ENCODE measurements at regions not wholly inside any gene's neighbourhood (a gene's known extent, or its start where the extent isn't known, plus 50 kb on each side); places are given as distances from the start of the nearest gene placed in this dataset.

DNA sequence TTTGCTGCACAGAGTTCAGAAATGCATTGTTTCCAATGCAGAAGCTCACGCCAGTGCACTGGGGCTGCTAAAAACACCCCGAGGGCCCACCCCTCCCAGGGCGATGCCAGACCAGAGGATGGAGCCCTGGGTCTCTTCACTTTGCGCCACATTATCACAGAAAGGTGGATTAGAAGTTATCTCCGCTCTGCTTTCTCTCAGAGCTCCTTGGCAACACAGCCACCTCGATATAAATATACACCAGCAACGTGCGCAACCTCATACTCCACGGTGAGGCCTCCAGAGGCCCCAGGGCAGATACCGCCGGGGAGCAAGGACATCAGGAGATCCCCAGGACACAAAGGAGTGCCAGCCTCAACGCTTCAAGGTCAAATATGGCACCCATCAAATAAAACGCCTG is 121.0 kb upstream of the TBX20 start:
- ATAC-seq, result no peak
- TF ChIP-seq ZFP3 (CRISPR knock-in tag; IDR thresholded peaks at IDR 0.05) (no peak), ZC3H10 (CRISPR knock-in tag; IDR thresholded peaks at IDR 0.05) (no peak), OSR1 (CRISPR knock-in tag; IDR thresholded peaks at IDR 0.05) (no peak), TOX (CRISPR knock-in tag; IDR thresholded peaks at IDR 0.05; ENCODE audit: borderline replicate concordance) (no peak), BACH2 (CRISPR knock-in tag; IDR thresholded peaks at IDR 0.05; ENCODE audit: borderline replicate concordance) (no peak), ZNF70 (CRISPR knock-in tag; IDR thresholded peaks at IDR 0.05) (no peak)
- TF ChIP-seq, protein P1, sequence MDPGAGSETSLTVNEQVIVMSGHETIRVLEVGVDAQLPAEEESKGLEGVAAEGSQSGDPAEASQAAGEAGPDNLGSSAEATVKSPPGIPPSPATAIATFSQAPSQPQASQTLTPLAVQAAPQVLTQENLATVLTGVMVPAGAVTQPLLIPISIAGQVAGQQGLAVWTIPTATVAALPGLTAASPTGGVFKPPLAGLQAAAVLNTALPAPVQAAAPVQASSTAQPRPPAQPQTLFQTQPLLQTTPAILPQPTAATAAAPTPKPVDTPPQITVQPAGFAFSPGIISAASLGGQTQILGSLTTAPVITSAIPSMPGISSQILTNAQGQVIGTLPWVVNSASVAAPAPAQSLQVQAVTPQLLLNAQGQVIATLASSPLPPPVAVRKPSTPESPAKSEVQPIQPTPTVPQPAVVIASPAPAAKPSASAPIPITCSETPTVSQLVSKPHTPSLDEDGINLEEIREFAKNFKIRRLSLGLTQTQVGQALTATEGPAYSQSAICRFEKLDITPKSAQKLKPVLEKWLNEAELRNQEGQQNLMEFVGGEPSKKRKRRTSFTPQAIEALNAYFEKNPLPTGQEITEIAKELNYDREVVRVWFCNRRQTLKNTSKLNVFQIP (CRISPR knock-in tag; IDR thresholded peaks at IDR 0.05; ENCODE audit: borderline replicate concordance, low read depth), result no peak
- TF ChIP-seq, protein P2, sequence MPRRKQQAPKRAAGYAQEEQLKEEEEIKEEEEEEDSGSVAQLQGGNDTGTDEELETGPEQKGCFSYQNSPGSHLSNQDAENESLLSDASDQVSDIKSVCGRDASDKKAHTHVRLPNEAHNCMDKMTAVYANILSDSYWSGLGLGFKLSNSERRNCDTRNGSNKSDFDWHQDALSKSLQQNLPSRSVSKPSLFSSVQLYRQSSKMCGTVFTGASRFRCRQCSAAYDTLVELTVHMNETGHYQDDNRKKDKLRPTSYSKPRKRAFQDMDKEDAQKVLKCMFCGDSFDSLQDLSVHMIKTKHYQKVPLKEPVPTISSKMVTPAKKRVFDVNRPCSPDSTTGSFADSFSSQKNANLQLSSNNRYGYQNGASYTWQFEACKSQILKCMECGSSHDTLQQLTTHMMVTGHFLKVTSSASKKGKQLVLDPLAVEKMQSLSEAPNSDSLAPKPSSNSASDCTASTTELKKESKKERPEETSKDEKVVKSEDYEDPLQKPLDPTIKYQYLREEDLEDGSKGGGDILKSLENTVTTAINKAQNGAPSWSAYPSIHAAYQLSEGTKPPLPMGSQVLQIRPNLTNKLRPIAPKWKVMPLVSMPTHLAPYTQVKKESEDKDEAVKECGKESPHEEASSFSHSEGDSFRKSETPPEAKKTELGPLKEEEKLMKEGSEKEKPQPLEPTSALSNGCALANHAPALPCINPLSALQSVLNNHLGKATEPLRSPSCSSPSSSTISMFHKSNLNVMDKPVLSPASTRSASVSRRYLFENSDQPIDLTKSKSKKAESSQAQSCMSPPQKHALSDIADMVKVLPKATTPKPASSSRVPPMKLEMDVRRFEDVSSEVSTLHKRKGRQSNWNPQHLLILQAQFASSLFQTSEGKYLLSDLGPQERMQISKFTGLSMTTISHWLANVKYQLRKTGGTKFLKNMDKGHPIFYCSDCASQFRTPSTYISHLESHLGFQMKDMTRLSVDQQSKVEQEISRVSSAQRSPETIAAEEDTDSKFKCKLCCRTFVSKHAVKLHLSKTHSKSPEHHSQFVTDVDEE (CRISPR knock-in tag; IDR thresholded peaks at IDR 0.05), result no peak

DNA sequence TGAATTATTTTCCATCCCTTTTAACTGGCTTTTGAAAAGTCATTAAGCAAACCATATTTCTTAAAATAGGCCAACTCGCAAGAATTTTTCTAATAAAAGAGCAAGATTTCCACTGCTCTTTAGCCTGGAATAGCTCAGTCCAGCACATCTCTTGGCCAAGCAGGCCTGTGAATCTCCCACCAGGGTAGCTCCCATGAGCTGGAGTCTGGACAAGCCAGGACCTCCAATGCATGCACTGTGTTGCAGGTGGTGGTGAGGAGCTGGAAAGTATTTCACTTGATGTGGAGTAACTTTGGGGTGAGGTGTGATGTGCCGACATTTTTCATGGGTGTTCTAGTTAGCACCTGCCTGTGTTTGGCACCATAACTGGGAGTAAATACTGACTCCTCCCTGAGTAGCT is 117.3 kb upstream of the TBX20 start:
- ATAC-seq, result no peak
- TF ChIP-seq ZFP30 (CRISPR knock-in tag; IDR thresholded peaks at IDR 0.05) (no peak), GLIS3 (CRISPR knock-in tag; IDR thresholded peaks at IDR 0.05) (no peak), ISL1 (CRISPR knock-in tag; IDR thresholded peaks at IDR 0.05) (no peak), OSR1 (CRISPR knock-in tag; IDR thresholded peaks at IDR 0.05) (no peak), ARNTL (CRISPR knock-in tag; IDR thresholded peaks at IDR 0.05; ENCODE audit: borderline replicate concordance, low read depth) (no peak), PPARA (CRISPR knock-in tag; IDR thresholded peaks at IDR 0.05; ENCODE audit: borderline replicate concordance) (no peak), ZC3H10 (CRISPR knock-in tag; IDR thresholded peaks at IDR 0.05) (no peak), TOX (CRISPR knock-in tag; IDR thresholded peaks at IDR 0.05; ENCODE audit: borderline replicate concordance) (no peak)
- TF ChIP-seq, protein P3, sequence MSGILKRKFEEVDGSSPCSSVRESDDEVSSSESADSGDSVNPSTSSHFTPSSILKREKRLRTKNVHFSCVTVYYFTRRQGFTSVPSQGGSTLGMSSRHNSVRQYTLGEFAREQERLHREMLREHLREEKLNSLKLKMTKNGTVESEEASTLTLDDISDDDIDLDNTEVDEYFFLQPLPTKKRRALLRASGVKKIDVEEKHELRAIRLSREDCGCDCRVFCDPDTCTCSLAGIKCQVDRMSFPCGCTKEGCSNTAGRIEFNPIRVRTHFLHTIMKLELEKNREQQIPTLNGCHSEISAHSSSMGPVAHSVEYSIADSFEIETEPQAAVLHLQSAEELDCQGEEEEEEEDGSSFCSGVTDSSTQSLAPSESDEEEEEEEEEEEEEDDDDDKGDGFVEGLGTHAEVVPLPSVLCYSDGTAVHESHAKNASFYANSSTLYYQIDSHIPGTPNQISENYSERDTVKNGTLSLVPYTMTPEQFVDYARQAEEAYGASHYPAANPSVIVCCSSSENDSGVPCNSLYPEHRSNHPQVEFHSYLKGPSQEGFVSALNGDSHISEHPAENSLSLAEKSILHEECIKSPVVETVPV (CRISPR knock-in tag; IDR thresholded peaks at IDR 0.05), result no peak
- TF ChIP-seq, protein P4, sequence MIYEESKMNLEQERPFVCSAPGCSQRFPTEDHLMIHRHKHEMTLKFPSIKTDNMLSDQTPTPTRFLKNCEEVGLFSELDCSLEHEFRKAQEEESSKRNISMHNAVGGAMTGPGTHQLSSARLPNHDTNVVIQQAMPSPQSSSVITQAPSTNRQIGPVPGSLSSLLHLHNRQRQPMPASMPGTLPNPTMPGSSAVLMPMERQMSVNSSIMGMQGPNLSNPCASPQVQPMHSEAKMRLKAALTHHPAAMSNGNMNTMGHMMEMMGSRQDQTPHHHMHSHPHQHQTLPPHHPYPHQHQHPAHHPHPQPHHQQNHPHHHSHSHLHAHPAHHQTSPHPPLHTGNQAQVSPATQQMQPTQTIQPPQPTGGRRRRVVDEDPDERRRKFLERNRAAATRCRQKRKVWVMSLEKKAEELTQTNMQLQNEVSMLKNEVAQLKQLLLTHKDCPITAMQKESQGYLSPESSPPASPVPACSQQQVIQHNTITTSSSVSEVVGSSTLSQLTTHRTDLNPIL (CRISPR knock-in tag; IDR thresholded peaks at IDR 0.05; ENCODE audit: low read depth), result no peak
- TF ChIP-seq, protein P5, sequence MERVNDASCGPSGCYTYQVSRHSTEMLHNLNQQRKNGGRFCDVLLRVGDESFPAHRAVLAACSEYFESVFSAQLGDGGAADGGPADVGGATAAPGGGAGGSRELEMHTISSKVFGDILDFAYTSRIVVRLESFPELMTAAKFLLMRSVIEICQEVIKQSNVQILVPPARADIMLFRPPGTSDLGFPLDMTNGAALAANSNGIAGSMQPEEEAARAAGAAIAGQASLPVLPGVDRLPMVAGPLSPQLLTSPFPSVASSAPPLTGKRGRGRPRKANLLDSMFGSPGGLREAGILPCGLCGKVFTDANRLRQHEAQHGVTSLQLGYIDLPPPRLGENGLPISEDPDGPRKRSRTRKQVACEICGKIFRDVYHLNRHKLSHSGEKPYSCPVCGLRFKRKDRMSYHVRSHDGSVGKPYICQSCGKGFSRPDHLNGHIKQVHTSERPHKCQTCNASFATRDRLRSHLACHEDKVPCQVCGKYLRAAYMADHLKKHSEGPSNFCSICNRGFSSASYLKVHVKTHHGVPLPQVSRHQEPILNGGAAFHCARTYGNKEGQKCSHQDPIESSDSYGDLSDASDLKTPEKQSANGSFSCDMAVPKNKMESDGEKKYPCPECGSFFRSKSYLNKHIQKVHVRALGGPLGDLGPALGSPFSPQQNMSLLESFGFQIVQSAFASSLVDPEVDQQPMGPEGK (CRISPR knock-in tag; IDR thresholded peaks at IDR 0.05; ENCODE audit: borderline replicate concordance), result no peak

DNA sequence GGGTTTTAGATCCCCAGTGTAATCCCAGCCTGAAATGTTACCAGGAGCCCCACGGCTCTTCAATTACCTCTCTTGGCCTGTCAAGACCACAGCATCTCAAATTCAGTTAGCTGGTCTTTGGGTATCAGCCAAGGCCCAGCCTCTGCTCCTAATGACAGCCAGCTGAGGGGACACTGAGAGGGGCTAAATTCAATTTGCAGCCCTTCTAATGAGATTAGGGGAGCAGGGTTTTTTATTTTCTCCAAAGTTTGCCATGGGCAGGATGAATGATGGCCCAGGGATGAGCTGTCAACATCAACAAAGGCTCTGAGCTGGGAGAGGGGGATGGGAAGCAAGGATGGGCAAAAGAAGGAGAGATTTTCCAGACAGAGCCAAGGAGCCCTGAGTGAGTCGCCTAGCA is 116.8 kb upstream of the TBX20 start:
- peak; percentile 35; the same call in 1 of the 3 replicates for ATAC-seq
- TF ChIP-seq TOX (CRISPR knock-in tag; IDR thresholded peaks at IDR 0.05; ENCODE audit: borderline replicate concordance), result no peak
- peak; percentile 60; the same call in 1 of the 2 replicates for TF ChIP-seq ZNF8 (CRISPR knock-in tag; IDR thresholded peaks at IDR 0.05)
- TF ChIP-seq, protein P3 (CRISPR knock-in tag; IDR thresholded peaks at IDR 0.05), result peak; percentile 76; the same call in 1 of the 2 replicates
- 0 out of 2 replicates have a peak, but pooled peaks have one; percentile 66 for TF ChIP-seq ZNF565 (CRISPR knock-in tag; conservative IDR thresholded peaks at IDR 0.05; ENCODE audit: low read depth)
- 0 out of 2 replicates have a peak, but pooled peaks have one; percentile 29 for TF ChIP-seq ZFP3 (CRISPR knock-in tag; IDR thresholded peaks at IDR 0.05)
- no peak for TF ChIP-seq PPARA (CRISPR knock-in tag; IDR thresholded peaks at IDR 0.05; ENCODE audit: borderline replicate concordance)
- TF ChIP-seq ZFP30 (CRISPR knock-in tag; IDR thresholded peaks at IDR 0.05), result no peak
- TF ChIP-seq ZNF70 (CRISPR knock-in tag; IDR thresholded peaks at IDR 0.05), result 0 out of 2 replicates have a peak, but pooled peaks have one; percentile 15
- TF ChIP-seq, protein P1 (CRISPR knock-in tag; IDR thresholded peaks at IDR 0.05; ENCODE audit: borderline replicate concordance, low read depth), result no peak
- TF ChIP-seq, protein P4 (CRISPR knock-in tag; IDR thresholded peaks at IDR 0.05; ENCODE audit: low read depth), result no peak
- TF ChIP-seq RARB (CRISPR knock-in tag; IDR thresholded peaks at IDR 0.05), result no peak
- no peak for TF ChIP-seq GLIS3 (CRISPR knock-in tag; IDR thresholded peaks at IDR 0.05)
